Spleen (tissue), 7 donors: ENCODE measurements at regions not wholly inside any gene's neighbourhood (a gene's known extent, or its start where the extent isn't known, plus 50 kb on each side); places are given as distances from the start of the nearest gene placed in this dataset.

Experiments
- POLR2A ChIP-seq, 3 donors: fragments of 450-650 bp; IDR thresholded peaks; one replicate each; pipeline ENCODE4 v1.5.1; 2017; ENCODE audit warnings: antibody characterized with exemption in 3 of 3, mild to moderate bottlenecking in 1 of 3
- POLR2AphosphoS5 ChIP-seq, 3 donors: sonication (generic); formaldehyde crosslinking; IDR thresholded peaks; one replicate each; pipeline ENCODE4 v1.5.1; 2017; ENCODE audit warnings: antibody characterized with exemption in 3 of 3
- TF ChIP-seq, protein P1 (sequence below), 11 experiments: fragments of 200-600 bp in 7 of 11; fragments of 450-650 bp in 4 of 11; sonication (generic) in 4 of 11; IDR thresholded peaks in 8 of 11; conservative IDR thresholded peaks in 3 of 11; 1 replicate in 7 of 11; 2 replicates in 4 of 11; pipeline versions ENCODE4 v1.4.0 to v1.8.0; 2016 to 2021; ENCODE audit warnings: antibody characterized with exemption in 11 of 11, inconsistent platforms in 4 of 11, mild to moderate bottlenecking in 1 of 11
- donor health status: DM: no; HTN: no; CAD: no; lungs with moderate emphysema.
- donor health status: DM: no; HTN: no; CAD: no.
- donor health status: DM: no; HTN: no; CAD: no.

DNA sequence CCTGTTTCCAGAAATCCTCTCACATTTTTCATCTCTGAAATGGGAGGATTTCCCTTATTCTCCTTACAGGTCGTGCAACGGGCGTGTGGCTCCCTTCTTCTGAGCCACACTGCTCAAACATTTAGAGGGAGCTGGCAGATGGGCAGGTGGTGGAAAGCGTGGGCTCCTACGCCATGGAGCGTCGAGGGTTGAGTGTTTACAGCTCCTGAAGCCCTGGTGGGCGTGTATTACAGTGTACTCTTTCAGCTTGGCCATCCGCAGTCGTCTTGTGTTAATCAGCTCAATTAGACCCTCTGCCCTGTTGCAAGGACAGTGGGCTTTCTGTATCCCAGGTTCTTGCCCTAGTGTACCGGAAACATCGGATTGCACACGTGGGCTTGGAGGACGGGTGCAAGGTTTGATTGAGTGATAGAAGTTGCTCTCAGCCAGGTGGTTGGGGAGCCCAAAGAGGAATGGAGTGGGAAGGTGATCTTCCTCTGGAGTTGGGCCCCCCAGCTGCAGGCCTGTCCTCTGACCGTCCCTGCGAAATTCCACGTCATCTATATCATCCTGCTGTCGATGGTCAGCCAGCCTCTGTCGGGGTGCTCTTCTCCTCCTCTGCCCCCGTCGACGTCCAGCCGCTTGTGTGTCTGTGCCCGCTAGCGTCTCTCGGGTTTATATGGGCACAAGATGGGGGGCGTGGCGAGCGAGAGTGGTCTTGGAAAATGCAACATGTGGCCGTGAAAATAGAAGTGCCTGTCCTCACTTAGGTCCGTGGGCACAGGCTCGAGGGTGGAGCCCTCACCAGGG lies 120.3 kb upstream of the DSEL start:
- TF ChIP-seq POLR2A (IDR thresholded peaks at IDR 0.05) (no peak), POLR2AphosphoS5 (IDR thresholded peaks at IDR 0.05) (no peak)
- TF ChIP-seq, protein P1, sequence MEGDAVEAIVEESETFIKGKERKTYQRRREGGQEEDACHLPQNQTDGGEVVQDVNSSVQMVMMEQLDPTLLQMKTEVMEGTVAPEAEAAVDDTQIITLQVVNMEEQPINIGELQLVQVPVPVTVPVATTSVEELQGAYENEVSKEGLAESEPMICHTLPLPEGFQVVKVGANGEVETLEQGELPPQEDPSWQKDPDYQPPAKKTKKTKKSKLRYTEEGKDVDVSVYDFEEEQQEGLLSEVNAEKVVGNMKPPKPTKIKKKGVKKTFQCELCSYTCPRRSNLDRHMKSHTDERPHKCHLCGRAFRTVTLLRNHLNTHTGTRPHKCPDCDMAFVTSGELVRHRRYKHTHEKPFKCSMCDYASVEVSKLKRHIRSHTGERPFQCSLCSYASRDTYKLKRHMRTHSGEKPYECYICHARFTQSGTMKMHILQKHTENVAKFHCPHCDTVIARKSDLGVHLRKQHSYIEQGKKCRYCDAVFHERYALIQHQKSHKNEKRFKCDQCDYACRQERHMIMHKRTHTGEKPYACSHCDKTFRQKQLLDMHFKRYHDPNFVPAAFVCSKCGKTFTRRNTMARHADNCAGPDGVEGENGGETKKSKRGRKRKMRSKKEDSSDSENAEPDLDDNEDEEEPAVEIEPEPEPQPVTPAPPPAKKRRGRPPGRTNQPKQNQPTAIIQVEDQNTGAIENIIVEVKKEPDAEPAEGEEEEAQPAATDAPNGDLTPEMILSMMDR (IDR thresholded peaks at IDR 0.05 in 8 of 11, conservative IDR thresholded peaks at IDR 0.05 in 3 of 11): no peak
